DND-41 (cell line): ENCODE measurements at regions not wholly inside any gene's neighbourhood (a gene's known extent, or its start where the extent isn't known, plus 50 kb on each side); places are given as distances from the start of the nearest gene placed in this dataset.

ENCODE experiments used
- ATAC-seq: fragments of 200-7000 bp; cut with Tn5 transposase; 3 replicates; pipeline ENCODE4 v1.9.1; 2021; ENCODE audit warnings: low read depth; ENCODE audit not compliant: insufficient read depth
- DNase-seq: peaks from one replicate; pipeline ENCODE4 v3.0.0-alpha.2; 2020
- H2AFZ ChIP-seq: 2 replicates; pipeline ENCODE4 v1.6.0; 2012; ENCODE audit warnings: low read depth, low read length
- H3K27ac ChIP-seq: 2 replicates; pipeline ENCODE4 v1.5.1; 2012; ENCODE audit warnings: low read length, inconsistent platforms
- H3K27me3 ChIP-seq: fragments of 200-600 bp; sonication (generic); 2 replicates; pipeline ENCODE4 v1.6.0; 2012; ENCODE audit warnings: low read length, mild to moderate bottlenecking, inconsistent platforms; ENCODE audit not compliant: insufficient read depth, poor library complexity
- H3K36me3 ChIP-seq: 2 replicates; pipeline ENCODE4 v1.5.1; 2012; ENCODE audit warnings: low read length, inconsistent platforms; ENCODE audit not compliant: insufficient read depth
- H3K4me1 ChIP-seq: 2 replicates; pipeline ENCODE4 v1.5.1; 2012; ENCODE audit warnings: mild to moderate bottlenecking, low read length; ENCODE audit not compliant: insufficient read depth
- H3K4me2 ChIP-seq: 2 replicates; pipeline ENCODE4 v1.6.0; 2012; ENCODE audit warnings: mild to moderate bottlenecking, moderate library complexity, low read length, inconsistent platforms; ENCODE audit not compliant: insufficient read depth
- H3K4me3 ChIP-seq, 2 experiments: fragments of 200-600 bp in 1 of 2; shearing (Covaris generic) in 1 of 2; 2 replicates each; pipeline ENCODE4 v1.5.1; 2012 to 2016; ENCODE audit warnings: inconsistent platforms in 2 of 2, low read length in 2 of 2, mild to moderate bottlenecking in 2 of 2, low read depth in 1 of 2, moderate library complexity in 1 of 2
- H3K79me2 ChIP-seq: 2 replicates; pipeline ENCODE4 v1.6.0; 2012; ENCODE audit warnings: low read length, inconsistent platforms; ENCODE audit not compliant: insufficient read depth
- H3K9ac ChIP-seq: 2 replicates; pipeline ENCODE4 v1.6.0; 2012; ENCODE audit warnings: low read depth, mild to moderate bottlenecking, inconsistent platforms, low read length, moderate library complexity
- H3K9me3 ChIP-seq: 2 replicates; pipeline ENCODE4 v1.5.1; 2012; ENCODE audit warnings: low read length, moderate library complexity, mild to moderate bottlenecking, inconsistent platforms; ENCODE audit not compliant: insufficient read depth, severe bottlenecking
- H4K20me1 ChIP-seq: 2 replicates; pipeline ENCODE4 v1.6.0; 2012; ENCODE audit warnings: low read length; ENCODE audit not compliant: insufficient read depth
- EZH2 ChIP-seq: IDR thresholded peaks from 3 replicates; pipeline ENCODE4 v1.6.1; 2012; ENCODE audit warnings: borderline replicate concordance, low read depth, mild to moderate bottlenecking, moderate library complexity, low read length, inconsistent platforms; ENCODE audit not compliant: severe bottlenecking
- TF ChIP-seq, protein P1 (sequence below): IDR thresholded peaks from 2 replicates; pipeline ENCODE4 v1.5.1; 2012; ENCODE audit warnings: borderline replicate concordance, low read length, moderate library complexity, mild to moderate bottlenecking; ENCODE audit not compliant: poor library complexity, severe bottlenecking; ENCODE audit errors: extremely low read depth

GRCh38 chr2:224133387-224133786, 94.3 kb upstream of the SERPINE2 start:
- no peak overlapping the region for H3K4me3 ChIP-seq
- no peak overlapping the region for H3K27ac ChIP-seq
- no peaks in the 10 kb centered on the region for H4K20me1 ChIP-seq
- H3K27me3 ChIP-seq: no peaks in the 10 kb centered on the region
- DNase-seq: no peak
- no peaks in the 10 kb centered on the region for H3K9me3 ChIP-seq
- H3K79me2 ChIP-seq: no peaks in the 10 kb centered on the region
- ATAC-seq: no peak
- H3K9ac ChIP-seq: no peak overlapping the region
- TF ChIP-seq, protein P1, sequence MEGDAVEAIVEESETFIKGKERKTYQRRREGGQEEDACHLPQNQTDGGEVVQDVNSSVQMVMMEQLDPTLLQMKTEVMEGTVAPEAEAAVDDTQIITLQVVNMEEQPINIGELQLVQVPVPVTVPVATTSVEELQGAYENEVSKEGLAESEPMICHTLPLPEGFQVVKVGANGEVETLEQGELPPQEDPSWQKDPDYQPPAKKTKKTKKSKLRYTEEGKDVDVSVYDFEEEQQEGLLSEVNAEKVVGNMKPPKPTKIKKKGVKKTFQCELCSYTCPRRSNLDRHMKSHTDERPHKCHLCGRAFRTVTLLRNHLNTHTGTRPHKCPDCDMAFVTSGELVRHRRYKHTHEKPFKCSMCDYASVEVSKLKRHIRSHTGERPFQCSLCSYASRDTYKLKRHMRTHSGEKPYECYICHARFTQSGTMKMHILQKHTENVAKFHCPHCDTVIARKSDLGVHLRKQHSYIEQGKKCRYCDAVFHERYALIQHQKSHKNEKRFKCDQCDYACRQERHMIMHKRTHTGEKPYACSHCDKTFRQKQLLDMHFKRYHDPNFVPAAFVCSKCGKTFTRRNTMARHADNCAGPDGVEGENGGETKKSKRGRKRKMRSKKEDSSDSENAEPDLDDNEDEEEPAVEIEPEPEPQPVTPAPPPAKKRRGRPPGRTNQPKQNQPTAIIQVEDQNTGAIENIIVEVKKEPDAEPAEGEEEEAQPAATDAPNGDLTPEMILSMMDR: no peak
- no peak for TF ChIP-seq EZH2
- no peaks in the 10 kb centered on the region for H3K36me3 ChIP-seq
- no peak overlapping the region for H2AFZ ChIP-seq
- H3K4me2 ChIP-seq: no peak overlapping the region
- H3K4me1 ChIP-seq: no peaks in the 10 kb centered on the region

DNA sequence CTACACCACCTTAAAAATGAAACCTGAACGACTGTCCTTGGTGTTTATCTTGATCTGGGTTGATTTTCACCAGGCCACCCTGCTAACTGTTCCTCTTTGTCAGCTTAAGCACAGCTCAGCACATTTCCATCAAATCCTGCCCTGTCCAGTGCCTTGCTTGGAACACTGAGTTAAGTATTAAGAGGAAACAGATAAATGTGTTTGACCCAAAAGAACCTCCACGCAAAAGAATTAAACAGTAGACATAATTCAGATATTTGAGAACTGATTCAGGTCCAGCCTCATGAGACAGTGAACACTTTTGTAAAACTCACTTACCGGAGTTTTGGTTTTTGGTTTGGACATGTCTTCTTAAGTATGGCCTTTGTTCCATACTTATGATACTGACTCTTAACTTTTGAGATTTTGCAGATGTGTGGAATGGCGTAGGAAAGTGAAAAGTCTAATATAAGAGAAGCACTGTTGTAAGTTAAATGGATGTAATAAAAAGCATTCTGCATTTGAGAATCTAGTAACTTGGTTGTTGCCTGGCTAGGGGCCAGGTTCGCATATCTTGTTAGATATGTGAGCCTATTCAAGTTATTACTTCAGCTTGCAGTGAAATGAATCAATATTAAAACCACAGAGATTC, 88.9 kb upstream of the SERPINE2 start:
- ATAC-seq (no peak), DNase-seq (no peak)
- Histone ChIP-seq H3K9ac (no peak overlapping the region), H4K20me1 (no peaks in the 10 kb centered on the region), H3K36me3 (no peaks in the 10 kb centered on the region), H3K79me2 (no peaks in the 10 kb centered on the region), H3K4me1 (no peaks in the 10 kb centered on the region), H3K4me3 (no peak overlapping the region), H3K27me3 (no peaks in the 10 kb centered on the region), H3K9me3 (no peaks in the 10 kb centered on the region), H3K4me2 (no peak overlapping the region), H2AFZ (no peak overlapping the region), H3K27ac (no peak overlapping the region)
- no peak for TF ChIP-seq EZH2
- TF ChIP-seq, protein P1: no peak

GRCh38 chr2:224126440-224126839, 87.4 kb upstream of the SERPINE2 start:
- H3K79me2 ChIP-seq: no peaks in the 10 kb centered on the region
- H4K20me1 ChIP-seq: no peaks in the 10 kb centered on the region
- no peaks in the 10 kb centered on the region for H3K27me3 ChIP-seq
- H2AFZ ChIP-seq: no peak overlapping the region
- H3K27ac ChIP-seq: no peak overlapping the region
- H3K4me2 ChIP-seq: no peak overlapping the region
- ATAC-seq: no peak
- no peaks in the 10 kb centered on the region for H3K4me1 ChIP-seq
- TF ChIP-seq EZH2: no peak
- TF ChIP-seq, protein P1: no peak
- H3K4me3 ChIP-seq: no peak overlapping the region
- no peaks in the 10 kb centered on the region for H3K9me3 ChIP-seq
- no peak overlapping the region for H3K9ac ChIP-seq
- no peak for DNase-seq
- H3K36me3 ChIP-seq: no peaks in the 10 kb centered on the region
